ENCODE measurements at regions not wholly inside any gene's neighbourhood (a gene's known extent, or its start where the extent isn't known, plus 50 kb on each side); places are given as distances from the start of the nearest gene placed in this dataset.

DNA sequence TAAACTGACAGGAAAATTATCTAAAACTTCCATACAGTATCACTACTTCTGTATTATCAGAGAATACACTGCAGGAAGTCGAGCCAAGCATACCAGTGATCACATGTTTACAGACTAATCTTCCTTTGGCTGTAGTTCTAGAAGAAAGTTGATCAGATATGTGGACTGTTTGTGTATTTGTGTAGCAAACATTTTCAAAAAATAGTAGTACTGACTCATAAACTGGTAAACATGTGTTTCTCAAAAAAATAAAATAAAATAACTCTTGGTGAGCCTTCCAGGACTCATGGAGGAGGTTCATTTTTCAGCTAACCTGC lies 148.9 kb upstream of the SLC39A10 start:
- WGBS, 2 experiments (ENCODE audit: extremely low coverage in 1 of 2, insufficient coverage in 1 of 2, insufficient read length in 1 of 2, insufficient replicate concordance in 2 of 2, low coverage in 1 of 2, low lambda C conversion rate in 2 of 2, missing lambda C conversion rate in 1 of 2), result 86% methylated on average over 1 of the region's 1 CpG; no CpG with 5 or more reads in 1 of the 2 experiments
- H3K4me3 ChIP-seq (ENCODE audit: extremely low read depth in 1 of 4, insufficient read depth in 2 of 4, low read depth in 3 of 4, low read length in 4 of 4), result no peak overlapping the region
- FAIRE-seq (no peak), DNase-seq (ENCODE audit: low read depth in 1 of 2, low spot score in 2 of 2) (no peak)
- H3K4me2 ChIP-seq (ENCODE audit: insufficient read depth in 1 of 2, low read depth in 2 of 2, low read length in 2 of 2), result no peak overlapping the region
- no peak overlapping the region for H2AFZ ChIP-seq (ENCODE audit: low read length)
- no peaks in the 10 kb centered on the region for H3K27me3 ChIP-seq (replicated peaks in 1 of 4; ENCODE audit: control insufficient read depth in 3 of 4, extremely low read depth in 1 of 4, insufficient read depth in 3 of 4, low read length in 3 of 4)
- peaks cover 0 to 2% of the 10 kb centered on the region in 2 experiments; a peak in 1 of 4 replicates for H3K9me3 ChIP-seq (ENCODE audit: insufficient read depth in 2 of 2, low read depth in 1 of 2, low read length in 1 of 2)
- H3K18ac ChIP-seq (ENCODE audit: extremely low read depth, low read length), result no peak overlapping the region
- no peak overlapping the region for H2BK20ac ChIP-seq (ENCODE audit: low read length)
- H2AK5ac ChIP-seq (ENCODE audit: low read depth, low read length), result no peak overlapping the region
- ChIA-PET CTCF (ENCODE audit: partially characterized antibody) (interaction anchor here (0.6 to 3.4 kb wide), 5 partner anchors 10 to 594 kb away, joined by 3 to 24 read pairs (median 4); no protein-coding TSS in a partner anchor), POLR2A (ENCODE audit: partially characterized antibody) (interaction anchor here (1.2 kb wide), 1 partner anchor 149 kb away, joined by 3 read pairs; the partner anchor contains the start of gene SLC39A10)
- no peak overlapping the region for H3K23ac ChIP-seq (ENCODE audit: insufficient read length)
- no peaks in the 10 kb centered on the region for H3K79me2 ChIP-seq (ENCODE audit: control insufficient read depth in 1 of 2, insufficient read depth in 2 of 2, low read length in 2 of 2)
- H3K23me2 ChIP-seq (ENCODE audit: low read depth, low read length), result no peaks in the 10 kb centered on the region
- H2BK12ac ChIP-seq (ENCODE audit: low read depth, low read length), result no peak overlapping the region
- no peak overlapping the region for H4K5ac ChIP-seq (ENCODE audit: insufficient read length, low read depth, low read length)
- H3K14ac ChIP-seq (ENCODE audit: insufficient read length), result no peak overlapping the region
- H2BK15ac ChIP-seq (ENCODE audit: low read length), result no peak overlapping the region
- no peak overlapping the region for H3K9ac ChIP-seq (replicated peaks in 1 of 4; ENCODE audit: extremely low read depth in 1 of 4, low read depth in 3 of 4, low read length in 3 of 4)
- no peak overlapping the region for H2BK5ac ChIP-seq (ENCODE audit: low read depth, low read length)
- peaks cover 0 to 2% (median 0%) of the 10 kb centered on the region in 4 experiments; a peak in 1 of 7 replicates for H3K4me1 ChIP-seq (replicated peaks in 1 of 4; ENCODE audit: control insufficient read depth in 3 of 4, insufficient read depth in 4 of 4, low read length in 3 of 4)
- no peak overlapping the region for H3K27ac ChIP-seq (ENCODE audit: low read depth, low read length)
- H3K56ac ChIP-seq (replicated peaks; ENCODE audit: insufficient read length, low read depth, low read length), result no peak overlapping the region
- H3K79me1 ChIP-seq (ENCODE audit: low read depth, low read length), result no peaks in the 10 kb centered on the region
- no peak overlapping the region for H4K8ac ChIP-seq (ENCODE audit: extremely low read depth, insufficient read depth, low read length)
- H3K36me3 ChIP-seq (ENCODE audit: control insufficient read depth in 2 of 4, insufficient read depth in 4 of 4, low read length in 3 of 4), result no peaks in the 10 kb centered on the region
- H3K4ac ChIP-seq (replicated peaks; ENCODE audit: insufficient read length, low read depth, low read length), result no peak overlapping the region
- H4K91ac ChIP-seq (replicated peaks; ENCODE audit: insufficient read length, low read length), result no peak overlapping the region
- H4K20me1 ChIP-seq (replicated peaks in 1 of 2; ENCODE audit: control insufficient read depth in 1 of 2, insufficient read depth in 2 of 2, low read length in 2 of 2), result no peaks in the 10 kb centered on the region
- no peak overlapping the region for H2BK120ac ChIP-seq (replicated peaks; ENCODE audit: low read depth, low read length)
- TF ChIP-seq, protein P1, sequence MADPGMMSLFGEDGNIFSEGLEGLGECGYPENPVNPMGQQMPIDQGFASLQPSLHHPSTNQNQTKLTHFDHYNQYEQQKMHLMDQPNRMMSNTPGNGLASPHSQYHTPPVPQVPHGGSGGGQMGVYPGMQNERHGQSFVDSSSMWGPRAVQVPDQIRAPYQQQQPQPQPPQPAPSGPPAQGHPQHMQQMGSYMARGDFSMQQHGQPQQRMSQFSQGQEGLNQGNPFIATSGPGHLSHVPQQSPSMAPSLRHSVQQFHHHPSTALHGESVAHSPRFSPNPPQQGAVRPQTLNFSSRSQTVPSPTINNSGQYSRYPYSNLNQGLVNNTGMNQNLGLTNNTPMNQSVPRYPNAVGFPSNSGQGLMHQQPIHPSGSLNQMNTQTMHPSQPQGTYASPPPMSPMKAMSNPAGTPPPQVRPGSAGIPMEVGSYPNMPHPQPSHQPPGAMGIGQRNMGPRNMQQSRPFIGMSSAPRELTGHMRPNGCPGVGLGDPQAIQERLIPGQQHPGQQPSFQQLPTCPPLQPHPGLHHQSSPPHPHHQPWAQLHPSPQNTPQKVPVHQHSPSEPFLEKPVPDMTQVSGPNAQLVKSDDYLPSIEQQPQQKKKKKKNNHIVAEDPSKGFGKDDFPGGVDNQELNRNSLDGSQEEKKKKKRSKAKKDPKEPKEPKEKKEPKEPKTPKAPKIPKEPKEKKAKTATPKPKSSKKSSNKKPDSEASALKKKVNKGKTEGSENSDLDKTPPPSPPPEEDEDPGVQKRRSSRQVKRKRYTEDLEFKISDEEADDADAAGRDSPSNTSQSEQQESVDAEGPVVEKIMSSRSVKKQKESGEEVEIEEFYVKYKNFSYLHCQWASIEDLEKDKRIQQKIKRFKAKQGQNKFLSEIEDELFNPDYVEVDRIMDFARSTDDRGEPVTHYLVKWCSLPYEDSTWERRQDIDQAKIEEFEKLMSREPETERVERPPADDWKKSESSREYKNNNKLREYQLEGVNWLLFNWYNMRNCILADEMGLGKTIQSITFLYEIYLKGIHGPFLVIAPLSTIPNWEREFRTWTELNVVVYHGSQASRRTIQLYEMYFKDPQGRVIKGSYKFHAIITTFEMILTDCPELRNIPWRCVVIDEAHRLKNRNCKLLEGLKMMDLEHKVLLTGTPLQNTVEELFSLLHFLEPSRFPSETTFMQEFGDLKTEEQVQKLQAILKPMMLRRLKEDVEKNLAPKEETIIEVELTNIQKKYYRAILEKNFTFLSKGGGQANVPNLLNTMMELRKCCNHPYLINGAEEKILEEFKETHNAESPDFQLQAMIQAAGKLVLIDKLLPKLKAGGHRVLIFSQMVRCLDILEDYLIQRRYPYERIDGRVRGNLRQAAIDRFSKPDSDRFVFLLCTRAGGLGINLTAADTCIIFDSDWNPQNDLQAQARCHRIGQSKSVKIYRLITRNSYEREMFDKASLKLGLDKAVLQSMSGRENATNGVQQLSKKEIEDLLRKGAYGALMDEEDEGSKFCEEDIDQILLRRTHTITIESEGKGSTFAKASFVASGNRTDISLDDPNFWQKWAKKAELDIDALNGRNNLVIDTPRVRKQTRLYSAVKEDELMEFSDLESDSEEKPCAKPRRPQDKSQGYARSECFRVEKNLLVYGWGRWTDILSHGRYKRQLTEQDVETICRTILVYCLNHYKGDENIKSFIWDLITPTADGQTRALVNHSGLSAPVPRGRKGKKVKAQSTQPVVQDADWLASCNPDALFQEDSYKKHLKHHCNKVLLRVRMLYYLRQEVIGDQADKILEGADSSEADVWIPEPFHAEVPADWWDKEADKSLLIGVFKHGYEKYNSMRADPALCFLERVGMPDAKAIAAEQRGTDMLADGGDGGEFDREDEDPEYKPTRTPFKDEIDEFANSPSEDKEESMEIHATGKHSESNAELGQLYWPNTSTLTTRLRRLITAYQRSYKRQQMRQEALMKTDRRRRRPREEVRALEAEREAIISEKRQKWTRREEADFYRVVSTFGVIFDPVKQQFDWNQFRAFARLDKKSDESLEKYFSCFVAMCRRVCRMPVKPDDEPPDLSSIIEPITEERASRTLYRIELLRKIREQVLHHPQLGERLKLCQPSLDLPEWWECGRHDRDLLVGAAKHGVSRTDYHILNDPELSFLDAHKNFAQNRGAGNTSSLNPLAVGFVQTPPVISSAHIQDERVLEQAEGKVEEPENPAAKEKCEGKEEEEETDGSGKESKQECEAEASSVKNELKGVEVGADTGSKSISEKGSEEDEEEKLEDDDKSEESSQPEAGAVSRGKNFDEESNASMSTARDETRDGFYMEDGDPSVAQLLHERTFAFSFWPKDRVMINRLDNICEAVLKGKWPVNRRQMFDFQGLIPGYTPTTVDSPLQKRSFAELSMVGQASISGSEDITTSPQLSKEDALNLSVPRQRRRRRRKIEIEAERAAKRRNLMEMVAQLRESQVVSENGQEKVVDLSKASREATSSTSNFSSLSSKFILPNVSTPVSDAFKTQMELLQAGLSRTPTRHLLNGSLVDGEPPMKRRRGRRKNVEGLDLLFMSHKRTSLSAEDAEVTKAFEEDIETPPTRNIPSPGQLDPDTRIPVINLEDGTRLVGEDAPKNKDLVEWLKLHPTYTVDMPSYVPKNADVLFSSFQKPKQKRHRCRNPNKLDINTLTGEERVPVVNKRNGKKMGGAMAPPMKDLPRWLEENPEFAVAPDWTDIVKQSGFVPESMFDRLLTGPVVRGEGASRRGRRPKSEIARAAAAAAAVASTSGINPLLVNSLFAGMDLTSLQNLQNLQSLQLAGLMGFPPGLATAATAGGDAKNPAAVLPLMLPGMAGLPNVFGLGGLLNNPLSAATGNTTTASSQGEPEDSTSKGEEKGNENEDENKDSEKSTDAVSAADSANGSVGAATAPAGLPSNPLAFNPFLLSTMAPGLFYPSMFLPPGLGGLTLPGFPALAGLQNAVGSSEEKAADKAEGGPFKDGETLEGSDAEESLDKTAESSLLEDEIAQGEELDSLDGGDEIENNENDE (IDR thresholded peaks at IDR 0.05; ENCODE audit: insufficient replicate concordance, low read length), result no peak
